LoVo (cell line): ENCODE measurements at regions not wholly inside any gene's neighbourhood (a gene's known extent, or its start where the extent isn't known, plus 50 kb on each side); places are given as distances from the start of the nearest gene placed in this dataset.
"Not testable (repeated sequence)": the region's sequence is repeated elsewhere in the genome, so short reads cannot be mapped to it uniquely, and the experiment has no call there.

Experiments used
- DNase-seq: peaks from one replicate; pipeline ENCODE4 v3.0.0-alpha.2; 2016; ENCODE audit warnings: low spot score

DNA sequence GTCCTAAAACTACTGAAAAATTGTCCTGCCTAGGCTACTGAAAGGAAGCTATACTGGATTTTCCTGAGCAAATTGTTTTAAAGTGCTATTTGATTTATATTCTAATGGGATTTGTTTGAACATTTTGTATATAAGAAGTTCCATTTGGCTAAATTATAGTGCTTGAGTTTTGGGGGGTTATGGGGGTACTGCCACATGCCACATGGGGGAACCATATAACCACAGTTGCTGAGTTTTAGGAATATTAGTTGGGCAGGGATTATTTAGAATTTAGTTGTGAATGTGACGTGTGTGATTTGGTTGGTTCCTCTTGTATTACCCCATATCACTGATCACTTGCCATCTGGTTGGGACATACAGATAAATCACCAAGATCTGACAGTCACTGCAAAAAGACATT, 224.5 kb upstream of the TAPT1 start:
- DNase-seq, result no peak

- DNase-seq, result no peak
These were observed 223.8 kb upstream of the TAPT1 start for GRCh38 chr4:16450031-16450430.

DNA sequence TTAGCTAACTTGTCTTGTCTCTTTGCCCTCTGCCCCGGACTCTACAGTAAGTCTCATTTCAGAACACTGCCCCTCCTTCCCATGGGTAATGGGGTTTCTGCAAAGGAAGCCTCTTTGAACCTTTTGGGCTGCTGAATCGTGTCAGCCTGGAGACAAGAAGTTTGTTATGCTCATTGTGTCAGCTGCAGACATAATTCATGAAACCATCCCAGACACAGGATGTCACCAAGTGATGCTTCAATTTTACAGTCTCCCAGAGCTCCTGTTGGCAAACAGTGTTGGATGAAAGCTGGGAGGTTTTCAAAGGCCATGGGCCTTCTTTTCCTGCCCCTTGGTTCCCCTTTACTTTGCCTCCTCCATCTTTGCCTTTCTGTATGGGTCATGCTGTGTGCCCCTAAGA, 223.1 kb upstream of the TAPT1 start:
- DNase-seq, result no peak

DNA sequence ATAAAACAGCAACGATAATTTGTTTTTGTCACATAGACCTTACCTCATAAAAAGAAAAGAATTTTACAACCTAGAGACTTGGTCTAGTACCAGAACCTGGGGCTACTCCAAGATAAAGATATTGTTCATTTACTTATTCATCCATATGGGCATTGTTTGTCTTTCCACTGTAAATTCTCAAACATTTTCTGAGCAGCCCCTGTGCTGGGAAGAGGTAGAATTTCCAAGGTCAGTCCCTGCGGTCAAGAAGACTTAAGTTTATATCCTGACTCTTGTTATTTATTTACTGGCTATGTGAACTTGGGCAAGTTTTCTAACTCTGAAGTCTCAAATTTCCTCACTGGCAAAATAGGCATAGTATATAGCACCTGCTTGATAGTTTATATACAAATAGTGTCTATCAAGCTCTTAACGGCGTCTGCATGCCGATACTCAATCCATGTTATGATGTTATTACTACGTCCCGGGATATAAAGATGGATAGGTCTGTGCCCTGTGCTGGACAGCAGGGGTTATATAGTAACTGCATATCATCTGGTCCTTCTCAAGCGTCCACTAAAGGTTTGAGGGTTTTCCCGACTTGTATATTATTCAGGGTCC, 222.1 kb upstream of the TAPT1 start:
- no peak for DNase-seq

GRCh38 chr4:16443504-16444088, 217.3 kb upstream of the TAPT1 start:
- DNase-seq, result peak; percentile 24

DNA sequence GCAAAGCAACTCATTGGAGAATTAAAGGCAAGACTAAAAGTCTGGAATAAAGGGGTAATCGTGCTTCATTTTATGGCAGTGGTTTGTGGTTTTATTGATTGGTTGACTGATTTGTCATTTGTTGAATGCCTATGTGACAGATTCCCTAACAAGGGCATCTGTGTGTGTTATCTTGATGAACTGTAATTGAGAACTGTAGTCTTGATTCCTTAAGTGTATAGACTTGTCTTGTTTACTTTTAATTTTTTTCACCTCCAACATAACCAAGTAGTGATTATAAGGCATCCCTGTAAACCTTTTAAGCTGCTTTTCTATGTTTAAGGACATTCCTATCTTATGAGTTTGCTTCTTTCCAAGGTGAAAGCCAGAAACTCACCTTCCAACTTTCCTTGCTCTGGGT, 216.0 kb upstream of the TAPT1 start:
- DNase-seq, result no peak

DNA sequence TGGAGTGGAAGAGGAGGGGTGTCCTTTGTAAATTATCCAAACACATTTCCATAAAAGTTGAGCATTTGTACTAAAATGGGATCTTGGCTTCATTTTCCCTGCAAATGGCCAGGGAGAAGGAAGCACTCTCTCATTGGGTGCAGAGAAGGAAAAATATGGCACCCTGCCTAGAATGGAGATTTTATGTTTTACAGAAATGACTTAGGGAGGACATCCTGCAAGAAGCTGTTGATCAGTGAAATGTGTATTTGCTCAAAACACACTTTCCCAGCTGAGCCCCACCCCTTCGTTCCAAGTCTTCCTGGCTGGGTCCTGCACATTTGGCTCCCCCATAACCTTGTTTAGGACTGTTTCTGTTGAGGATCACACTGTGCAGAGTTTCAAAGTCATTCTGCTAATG, 213.5 kb upstream of the TAPT1 start:
- no peak for DNase-seq

- DNase-seq, result no peak
These were observed 212.7 kb upstream of the TAPT1 start for GRCh38 chr4:16438986-16439385.

DNA sequence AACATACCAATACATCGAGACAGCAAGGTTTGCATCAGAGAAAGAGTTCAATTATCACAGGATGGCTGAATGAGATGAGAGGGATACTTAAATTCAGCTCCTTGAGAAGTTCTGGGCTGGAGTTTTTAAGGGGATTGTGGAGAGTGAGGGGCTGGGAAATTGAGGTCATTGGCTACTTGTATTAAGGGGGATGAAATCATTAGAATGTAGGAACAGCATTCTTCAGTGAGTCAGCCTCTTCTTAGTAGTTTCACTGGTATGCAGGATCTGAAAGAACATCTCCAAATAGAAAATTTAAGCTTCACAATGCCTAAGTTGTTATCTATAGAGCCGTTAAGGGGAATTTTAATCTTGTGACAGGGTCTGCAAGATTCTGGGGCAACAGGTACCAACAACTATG, 211.6 kb upstream of the TAPT1 start:
- no peak for DNase-seq

GRCh38 chr4:16431866-16432265, 205.6 kb upstream of the TAPT1 start:
- no peak for DNase-seq

DNA sequence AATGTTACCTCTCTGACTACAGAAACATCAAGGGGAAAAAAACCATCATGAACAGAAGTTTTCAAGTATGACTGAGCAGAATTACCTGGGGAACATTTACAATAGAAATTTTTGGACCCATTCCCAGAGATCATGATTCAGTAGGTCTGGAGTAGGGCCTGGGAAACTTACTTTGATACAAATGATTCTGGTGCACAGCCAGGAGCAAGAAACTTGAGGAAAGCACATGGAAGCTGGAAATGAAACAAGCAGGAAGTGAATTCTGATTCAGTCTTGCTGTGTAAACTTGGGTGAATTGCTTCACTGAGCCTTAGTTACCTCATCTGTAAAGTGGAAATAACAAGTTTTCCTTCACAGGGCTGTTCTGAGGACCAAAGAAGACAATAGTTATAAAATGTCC, 192.5 kb upstream of the TAPT1 start:
- peak; percentile 52 for DNase-seq

- DNase-seq, result no peak
These were observed 190.9 kb upstream of the TAPT1 start for GRCh38 chr4:16417198-16417597.

- DNase-seq, result no peak
These were observed 190.3 kb upstream of the TAPT1 start for GRCh38 chr4:16416601-16417000.

- no peak for DNase-seq
These were observed 189.5 kb upstream of the TAPT1 start for GRCh38 chr4:16415751-16416150.

DNA sequence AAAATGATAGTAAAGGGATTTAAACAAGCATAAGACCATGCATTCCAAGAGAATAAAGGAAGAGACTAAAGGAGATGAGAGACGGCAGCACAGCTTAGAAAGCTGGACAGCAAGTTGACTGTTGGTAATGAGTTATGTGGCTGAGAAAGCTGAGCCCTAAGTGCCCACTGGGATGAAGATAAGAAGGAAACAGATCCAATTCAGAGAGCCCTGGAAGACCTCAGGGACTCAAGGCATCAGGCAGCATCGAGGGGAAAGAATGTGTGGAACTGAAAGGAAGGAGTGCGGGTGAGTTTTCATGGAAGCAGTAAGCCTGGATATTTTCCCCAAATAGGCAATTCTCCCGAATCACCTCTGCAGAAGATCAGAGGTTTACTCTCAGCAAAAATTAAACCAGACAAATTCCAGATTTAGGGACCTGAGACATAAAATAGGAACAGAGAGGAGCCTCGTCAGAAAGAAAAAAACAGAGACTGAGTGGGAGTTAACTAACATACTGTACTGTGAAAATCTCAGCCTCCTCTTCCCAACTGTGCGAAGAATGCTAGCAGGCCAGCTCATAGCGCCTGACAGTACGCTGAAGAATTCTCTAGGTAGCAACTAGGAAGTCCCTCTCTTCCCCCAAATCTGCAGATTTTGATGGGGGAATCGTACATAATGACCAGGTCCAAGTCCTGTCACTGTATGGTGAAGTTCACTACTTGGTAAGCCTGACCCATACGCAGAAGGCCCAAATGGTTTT, 187.7 kb upstream of the TAPT1 start:
- DNase-seq, result no peak

GRCh38 chr4:16411501-16412085, 185.3 kb upstream of the TAPT1 start:
- DNase-seq, result no peak

DNA sequence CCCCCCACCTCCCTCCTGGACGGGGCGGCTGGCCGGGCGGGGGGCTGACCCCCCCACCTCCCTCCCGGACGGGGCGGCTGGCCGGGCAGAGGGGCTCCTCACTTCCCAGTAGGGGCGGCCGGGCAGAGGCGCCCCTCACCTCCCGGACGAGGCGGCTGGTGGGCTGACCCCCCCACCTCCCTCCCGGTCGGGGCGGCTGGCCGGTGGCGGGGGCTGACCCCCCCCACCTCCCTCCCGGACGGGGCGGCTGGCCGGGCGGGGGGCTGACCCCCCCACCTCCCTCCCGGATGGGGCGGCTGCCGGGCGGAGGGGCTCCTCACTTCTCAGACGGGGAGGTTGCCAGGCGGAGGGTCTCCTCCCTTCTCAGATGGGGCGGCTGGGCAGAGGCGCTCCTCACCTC, 166.9 kb upstream of the TAPT1 start:
- not testable (repeated sequence) for DNase-seq

DNA sequence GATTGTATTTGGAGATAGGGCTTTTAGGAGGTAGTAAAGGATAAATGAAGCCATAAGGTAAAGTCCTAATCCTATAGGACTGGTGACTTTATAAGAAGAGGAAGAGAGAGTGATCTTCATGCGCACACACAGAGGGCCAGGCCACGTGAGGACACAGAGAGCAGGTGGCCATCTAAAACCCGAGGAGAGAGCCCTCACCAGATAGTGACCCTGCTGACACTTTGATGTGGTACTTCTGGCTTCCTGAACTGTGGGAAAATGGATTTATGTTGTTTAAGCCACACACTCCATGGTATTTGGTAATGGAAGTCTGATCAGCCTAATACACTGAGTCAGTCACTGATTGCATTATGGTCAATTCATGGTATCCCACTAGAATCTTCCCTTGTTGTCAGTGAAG, 164.9 kb upstream of the TAPT1 start:
- DNase-seq, result no peak

- DNase-seq, result no peak
These were observed 161.2 kb upstream of the TAPT1 start for GRCh38 chr4:16387448-16387847.

DNA sequence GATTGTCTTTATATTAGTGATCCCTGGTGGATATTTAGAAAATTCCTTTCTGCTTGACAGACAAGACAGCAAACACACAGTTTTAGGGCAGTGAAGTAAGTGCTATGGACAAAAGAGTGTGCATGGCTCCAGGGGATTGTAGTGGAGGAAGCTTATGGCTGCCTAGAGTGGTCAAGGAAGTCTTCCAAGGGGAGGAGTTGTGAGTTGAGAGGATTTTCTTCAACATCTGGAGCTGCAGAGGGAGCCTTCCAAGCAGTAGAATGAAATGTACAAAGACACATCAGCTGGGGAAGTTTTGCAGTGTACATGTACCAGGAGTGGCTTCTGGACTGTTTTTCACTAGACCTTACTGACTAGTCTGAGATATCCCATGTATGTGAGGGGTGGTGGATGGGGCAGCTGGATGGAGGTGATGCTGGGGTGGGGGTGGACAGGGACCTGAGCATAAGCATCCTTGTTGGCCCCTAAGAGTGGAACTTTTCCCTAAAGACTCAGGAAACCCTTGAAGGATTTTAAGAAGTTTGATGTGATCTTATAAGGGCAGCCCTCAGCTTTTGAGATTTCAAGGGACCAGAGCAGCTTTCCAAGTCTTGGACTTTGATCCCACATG, 160.5 kb upstream of the TAPT1 start:
- no peak for DNase-seq

DNA sequence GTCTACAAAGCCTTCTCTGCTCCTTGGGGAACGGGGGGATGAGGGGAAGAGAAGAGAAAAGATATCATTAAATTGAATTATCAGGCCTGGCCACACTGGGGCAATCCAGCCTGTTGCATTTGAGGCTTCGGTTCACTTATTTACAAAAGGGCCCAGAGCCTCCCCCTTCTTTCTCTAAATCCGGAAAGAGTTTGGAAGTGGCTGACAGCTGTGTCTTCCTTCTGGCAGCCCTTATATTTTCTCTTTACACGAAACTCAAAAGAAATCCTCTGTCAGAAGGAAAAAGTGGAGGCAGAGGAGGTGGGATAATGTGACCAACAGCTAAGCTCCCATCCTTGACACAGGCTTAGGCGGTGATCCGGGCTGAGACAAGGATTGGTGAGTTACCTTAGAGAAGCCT, 158.3 kb upstream of the TAPT1 start:
- no peak for DNase-seq

DNA sequence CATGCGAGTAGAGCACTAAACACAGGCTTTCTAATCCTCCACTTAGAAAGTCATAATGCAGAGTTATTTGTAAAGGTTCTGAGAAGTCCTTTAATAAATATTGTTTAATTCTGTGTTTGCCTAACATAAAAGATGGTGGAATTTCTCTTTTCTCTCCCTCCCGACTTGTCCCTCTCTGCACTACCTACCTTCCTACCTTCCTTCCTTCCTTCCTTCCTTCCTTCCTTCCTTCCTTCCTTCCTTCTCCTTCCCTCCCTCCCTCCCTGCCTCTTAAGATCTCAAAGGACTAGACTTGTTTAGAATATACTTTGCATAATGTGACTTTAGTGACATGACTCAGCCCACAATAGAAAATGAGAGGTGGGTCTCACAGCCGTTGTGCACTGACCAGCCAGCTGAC, 156.3 kb upstream of the TAPT1 start:
- DNase-seq, result no peak

GRCh38 chr4:16377887-16378286, 151.6 kb upstream of the TAPT1 start:
- no peak for DNase-seq
